ENCODE measurements at regions not wholly inside any gene's neighbourhood (a gene's known extent, or its start where the extent isn't known, plus 50 kb on each side); places are given as distances from the start of the nearest gene placed in this dataset.

- H3K4ac ChIP-seq (ENCODE audit: low read length), result no peak overlapping the region
- no peak overlapping the region for H3K4me3 ChIP-seq (ENCODE audit: low read length in 2 of 2)
- no peaks in the 10 kb centered on the region for H3K27me3 ChIP-seq (ENCODE audit: control insufficient read depth in 3 of 3, insufficient read depth in 3 of 3, low read depth in 1 of 3, low read length in 3 of 3)
- peak overlapping the region; percentile 56 for H3K18ac ChIP-seq (ENCODE audit: low read length)
- H3K27ac ChIP-seq (replicated peaks; ENCODE audit: low read length), result no peak overlapping the region
- no peak overlapping the region for H3K9ac ChIP-seq (ENCODE audit: low read depth, low read length, poor library complexity)
- no peak overlapping the region for H4K91ac ChIP-seq (ENCODE audit: low read depth, low read length, poor library complexity)
- no peak overlapping the region for H3K23ac ChIP-seq (ENCODE audit: low read depth, low read length, poor library complexity)
- no peak overlapping the region for H4K8ac ChIP-seq (ENCODE audit: low read depth, low read length)
- H2BK12ac ChIP-seq (ENCODE audit: low read length), result no peak overlapping the region
- H3K79me1 ChIP-seq (ENCODE audit: low read depth, low read length), result no peaks in the 10 kb centered on the region
- H3K36me3 ChIP-seq (replicated peaks in 1 of 2; ENCODE audit: control insufficient read depth in 2 of 2, insufficient read depth in 2 of 2, low read length in 2 of 2), result no peaks in the 10 kb centered on the region
- H3K14ac ChIP-seq (ENCODE audit: low read length), result no peak overlapping the region
- H3K4me1 ChIP-seq (ENCODE audit: control insufficient read depth in 2 of 2, insufficient read depth in 1 of 2, low read depth in 1 of 2, low read length in 2 of 2), result no peaks in the 10 kb centered on the region
- H3K4me2 ChIP-seq (ENCODE audit: insufficient read depth, low read length, poor library complexity, severe bottlenecking), result no peak overlapping the region
- H2BK15ac ChIP-seq (ENCODE audit: low read length), result no peak overlapping the region
- no peak overlapping the region for H2BK120ac ChIP-seq (ENCODE audit: low read depth, low read length)
- H2BK5ac ChIP-seq (ENCODE audit: low read length), result no peak overlapping the region
- no peak for DNase-seq (ENCODE audit: low spot score)
- H2AFZ ChIP-seq (ENCODE audit: low read length), result no peak overlapping the region
- WGBS, 2 donors (ENCODE audit: extremely low coverage in 2 of 2, insufficient read length in 2 of 2, insufficient replicate concordance in 1 of 2), result no CpG with 5 or more reads among the region's 1 CpG
- no peak overlapping the region for H2AK5ac ChIP-seq (ENCODE audit: low read depth, low read length)
- no peaks in the 10 kb centered on the region for H3K9me3 ChIP-seq (replicated peaks in 1 of 2; ENCODE audit: control insufficient read depth in 2 of 2, insufficient read depth in 1 of 2, low read depth in 1 of 2, low read length in 2 of 2)
Measured at GRCh38 chr19:32238076-32238475, 107.3 kb upstream of the ZNF507 start.

GRCh38 chr19:32240316-32240715, 105.1 kb upstream of the ZNF507 start:
- Histone ChIP-seq H2AFZ (ENCODE audit: low read length) (no peak overlapping the region), H3K79me1 (ENCODE audit: low read depth, low read length) (no peaks in the 10 kb centered on the region), H3K14ac (ENCODE audit: low read length) (no peak overlapping the region), H2BK15ac (ENCODE audit: low read length) (no peak overlapping the region), H3K4ac (ENCODE audit: low read length) (no peak overlapping the region), H4K8ac (ENCODE audit: low read depth, low read length) (no peak overlapping the region), H3K27ac (replicated peaks; ENCODE audit: low read length) (no peak overlapping the region), H4K91ac (ENCODE audit: low read depth, low read length, poor library complexity) (no peak overlapping the region), H3K4me3 (ENCODE audit: low read length in 2 of 2) (no peak overlapping the region), H2BK120ac (ENCODE audit: low read depth, low read length) (no peak overlapping the region), H2BK12ac (ENCODE audit: low read length) (no peak overlapping the region), H2AK5ac (ENCODE audit: low read depth, low read length) (no peak overlapping the region), H3K36me3 (replicated peaks in 1 of 2; ENCODE audit: control insufficient read depth in 2 of 2, insufficient read depth in 2 of 2, low read length in 2 of 2) (no peaks in the 10 kb centered on the region), H2BK5ac (ENCODE audit: low read length) (no peak overlapping the region), H3K9ac (ENCODE audit: low read depth, low read length, poor library complexity) (no peak overlapping the region), H3K4me2 (ENCODE audit: insufficient read depth, low read length, poor library complexity, severe bottlenecking) (no peak overlapping the region), H3K18ac (ENCODE audit: low read length) (no peak overlapping the region), H3K27me3 (ENCODE audit: control insufficient read depth in 3 of 3, insufficient read depth in 3 of 3, low read depth in 1 of 3, low read length in 3 of 3) (no peaks in the 10 kb centered on the region), H3K9me3 (replicated peaks in 1 of 2; ENCODE audit: control insufficient read depth in 2 of 2, insufficient read depth in 1 of 2, low read depth in 1 of 2, low read length in 2 of 2) (no peaks in the 10 kb centered on the region), H3K23ac (ENCODE audit: low read depth, low read length, poor library complexity) (no peak overlapping the region), H3K4me1 (ENCODE audit: control insufficient read depth in 2 of 2, insufficient read depth in 1 of 2, low read depth in 1 of 2, low read length in 2 of 2) (no peaks in the 10 kb centered on the region)
- DNase-seq (ENCODE audit: low spot score), result no peak
- WGBS, 2 donors (ENCODE audit: extremely low coverage in 2 of 2, insufficient read length in 2 of 2, insufficient replicate concordance in 1 of 2), result no CpG with 5 or more reads among the region's 7 CpGs

GRCh38 chr19:32241306-32241705, 104.1 kb upstream of the ZNF507 start:
- Histone ChIP-seq H3K14ac (ENCODE audit: low read length) (no peak overlapping the region), H2AFZ (ENCODE audit: low read length) (no peak overlapping the region), H3K4me1 (ENCODE audit: control insufficient read depth in 2 of 2, insufficient read depth in 1 of 2, low read depth in 1 of 2, low read length in 2 of 2) (no peaks in the 10 kb centered on the region), H3K4me2 (ENCODE audit: insufficient read depth, low read length, poor library complexity, severe bottlenecking) (no peak overlapping the region), H4K91ac (ENCODE audit: low read depth, low read length, poor library complexity) (no peak overlapping the region), H3K9ac (ENCODE audit: low read depth, low read length, poor library complexity) (no peak overlapping the region), H3K36me3 (replicated peaks in 1 of 2; ENCODE audit: control insufficient read depth in 2 of 2, insufficient read depth in 2 of 2, low read length in 2 of 2) (no peaks in the 10 kb centered on the region), H3K4ac (ENCODE audit: low read length) (no peak overlapping the region), H2AK5ac (ENCODE audit: low read depth, low read length) (no peak overlapping the region), H2BK15ac (ENCODE audit: low read length) (no peak overlapping the region), H2BK120ac (ENCODE audit: low read depth, low read length) (no peak overlapping the region), H3K18ac (ENCODE audit: low read length) (no peak overlapping the region), H2BK5ac (ENCODE audit: low read length) (no peak overlapping the region), H3K23ac (ENCODE audit: low read depth, low read length, poor library complexity) (no peak overlapping the region), H3K27me3 (ENCODE audit: control insufficient read depth in 3 of 3, insufficient read depth in 3 of 3, low read depth in 1 of 3, low read length in 3 of 3) (no peaks in the 10 kb centered on the region), H3K27ac (replicated peaks; ENCODE audit: low read length) (no peak overlapping the region), H3K4me3 (ENCODE audit: low read length in 2 of 2) (no peak overlapping the region), H2BK12ac (ENCODE audit: low read length) (no peak overlapping the region), H4K8ac (ENCODE audit: low read depth, low read length) (no peak overlapping the region), H3K79me1 (ENCODE audit: low read depth, low read length) (no peaks in the 10 kb centered on the region), H3K9me3 (replicated peaks in 1 of 2; ENCODE audit: control insufficient read depth in 2 of 2, insufficient read depth in 1 of 2, low read depth in 1 of 2, low read length in 2 of 2) (no peaks in the 10 kb centered on the region)
- no CpG with 5 or more reads among the region's 8 CpGs for WGBS, 2 donors (ENCODE audit: extremely low coverage in 2 of 2, insufficient read length in 2 of 2, insufficient replicate concordance in 1 of 2)
- DNase-seq (ENCODE audit: low spot score), result no peak

GRCh38 chr19:32241932-32242710, 103.3 kb upstream of the ZNF507 start:
- H3K27ac ChIP-seq (replicated peaks; ENCODE audit: low read length), result no peak overlapping the region
- no peak for DNase-seq (ENCODE audit: low spot score)
- no peaks in the 10 kb centered on the region for H3K27me3 ChIP-seq (ENCODE audit: control insufficient read depth in 3 of 3, insufficient read depth in 3 of 3, low read depth in 1 of 3, low read length in 3 of 3)
- H3K4me3 ChIP-seq (ENCODE audit: low read length in 2 of 2), result no peak overlapping the region
- no peak overlapping the region for H3K18ac ChIP-seq (ENCODE audit: low read length)
- H3K4ac ChIP-seq (ENCODE audit: low read length), result no peak overlapping the region
- no peak overlapping the region for H3K9ac ChIP-seq (ENCODE audit: low read depth, low read length, poor library complexity)
- H2BK120ac ChIP-seq (ENCODE audit: low read depth, low read length), result no peak overlapping the region
- H3K4me1 ChIP-seq (ENCODE audit: control insufficient read depth in 2 of 2, insufficient read depth in 1 of 2, low read depth in 1 of 2, low read length in 2 of 2), result no peaks in the 10 kb centered on the region
- no peak overlapping the region for H3K23ac ChIP-seq (ENCODE audit: low read depth, low read length, poor library complexity)
- H3K14ac ChIP-seq (ENCODE audit: low read length), result no peak overlapping the region
- no peak overlapping the region for H2BK5ac ChIP-seq (ENCODE audit: low read length)
- WGBS, 2 donors (ENCODE audit: extremely low coverage in 2 of 2, insufficient read length in 2 of 2, insufficient replicate concordance in 1 of 2), result no CpG with 5 or more reads among the region's 21 CpGs
- no peak overlapping the region for H2BK15ac ChIP-seq (ENCODE audit: low read length)
- H2BK12ac ChIP-seq (ENCODE audit: low read length), result no peak overlapping the region
- H2AFZ ChIP-seq (ENCODE audit: low read length), result no peak overlapping the region
- no peak overlapping the region for H4K91ac ChIP-seq (ENCODE audit: low read depth, low read length, poor library complexity)
- H3K79me1 ChIP-seq (ENCODE audit: low read depth, low read length), result no peaks in the 10 kb centered on the region
- no peaks in the 10 kb centered on the region for H3K36me3 ChIP-seq (replicated peaks in 1 of 2; ENCODE audit: control insufficient read depth in 2 of 2, insufficient read depth in 2 of 2, low read length in 2 of 2)
- H2AK5ac ChIP-seq (ENCODE audit: low read depth, low read length), result no peak overlapping the region
- no peak overlapping the region for H3K4me2 ChIP-seq (ENCODE audit: insufficient read depth, low read length, poor library complexity, severe bottlenecking)
- no peak overlapping the region for H4K8ac ChIP-seq (ENCODE audit: low read depth, low read length)
- no peaks in the 10 kb centered on the region for H3K9me3 ChIP-seq (replicated peaks in 1 of 2; ENCODE audit: control insufficient read depth in 2 of 2, insufficient read depth in 1 of 2, low read depth in 1 of 2, low read length in 2 of 2)

Data from neuronal stem cell (in vitro differentiated cells).